ENCODE measurements at regions not wholly inside any gene's neighbourhood (a gene's known extent, or its start where the extent isn't known, plus 50 kb on each side); places are given as distances from the start of the nearest gene placed in this dataset.
"Not testable (repeated sequence)": the region's sequence is repeated elsewhere in the genome, so short reads cannot be mapped to it uniquely, and the experiment has no call there.

DNA sequence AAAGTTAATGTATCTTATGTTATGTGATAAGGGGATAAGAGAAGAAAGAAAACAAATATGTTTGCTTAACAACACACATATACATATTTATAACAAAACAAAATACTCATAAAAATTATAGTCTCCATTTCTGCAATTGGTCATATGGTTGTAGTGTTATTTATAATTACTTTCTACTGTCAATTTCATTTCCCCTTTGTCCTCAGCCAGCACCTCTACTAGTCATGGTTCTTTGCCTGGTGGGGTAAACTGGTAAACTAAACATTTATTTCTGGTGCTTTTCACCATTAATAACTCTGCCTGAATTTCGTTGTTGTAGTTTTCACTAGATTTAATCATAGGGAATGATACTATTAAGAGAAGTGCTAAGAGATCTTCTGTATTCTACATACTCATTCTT lies 88.0 kb upstream of the ALCAM start:
- Histone ChIP-seq H3K27ac (ENCODE audit: low read length) (no peak overlapping the region), H3K9me3 (ENCODE audit: control insufficient read depth, low read depth, low read length) (no peaks in the 10 kb centered on the region), H3K4me3 (ENCODE audit: low read length) (no peak overlapping the region), H3K4me1 (ENCODE audit: control insufficient read depth, insufficient read depth, low read length) (no peaks in the 10 kb centered on the region), H3K36me3 (ENCODE audit: control insufficient read depth, insufficient read depth, low read length) (no peaks in the 10 kb centered on the region), H3K27me3 (ENCODE audit: control insufficient read depth, insufficient read depth, low read length) (no peaks in the 10 kb centered on the region)
- 86% methylated on average over 1 of the region's 1 CpG for WGBS (ENCODE audit: insufficient coverage, low lambda C conversion rate)
- no peak for DNase-seq

GRCh38 chr3:105281989-105282388 lies 84.7 kb upstream of the ALCAM start:
- no peak overlapping the region for H3K4me3 ChIP-seq (ENCODE audit: low read length)
- H3K27ac ChIP-seq (ENCODE audit: low read length): no peak overlapping the region
- DNase-seq: no peak
- H3K9me3 ChIP-seq (ENCODE audit: control insufficient read depth, low read depth, low read length): no peaks in the 10 kb centered on the region
- no peaks in the 10 kb centered on the region for H3K4me1 ChIP-seq (ENCODE audit: control insufficient read depth, insufficient read depth, low read length)
- no peaks in the 10 kb centered on the region for H3K36me3 ChIP-seq (ENCODE audit: control insufficient read depth, insufficient read depth, low read length)
- H3K27me3 ChIP-seq (ENCODE audit: control insufficient read depth, insufficient read depth, low read length): no peaks in the 10 kb centered on the region
- WGBS (ENCODE audit: insufficient coverage, low lambda C conversion rate): 88% methylated on average over 1 of the region's 1 CpG

- Histone ChIP-seq H3K4me3 (ENCODE audit: low read length) (no peak overlapping the region), H3K9me3 (ENCODE audit: control insufficient read depth, low read depth, low read length) (no peaks in the 10 kb centered on the region), H3K36me3 (ENCODE audit: control insufficient read depth, insufficient read depth, low read length) (no peaks in the 10 kb centered on the region), H3K27ac (ENCODE audit: low read length) (no peak overlapping the region), H3K27me3 (ENCODE audit: control insufficient read depth, insufficient read depth, low read length) (no peaks in the 10 kb centered on the region), H3K4me1 (ENCODE audit: control insufficient read depth, insufficient read depth, low read length) (no peaks in the 10 kb centered on the region)
- 100% methylated on average over 1 of the region's 2 CpGs for WGBS (ENCODE audit: insufficient coverage, low lambda C conversion rate)
- no peak for DNase-seq
These were observed 81.8 kb upstream of the ALCAM start for GRCh38 chr3:105284876-105285275.

DNA sequence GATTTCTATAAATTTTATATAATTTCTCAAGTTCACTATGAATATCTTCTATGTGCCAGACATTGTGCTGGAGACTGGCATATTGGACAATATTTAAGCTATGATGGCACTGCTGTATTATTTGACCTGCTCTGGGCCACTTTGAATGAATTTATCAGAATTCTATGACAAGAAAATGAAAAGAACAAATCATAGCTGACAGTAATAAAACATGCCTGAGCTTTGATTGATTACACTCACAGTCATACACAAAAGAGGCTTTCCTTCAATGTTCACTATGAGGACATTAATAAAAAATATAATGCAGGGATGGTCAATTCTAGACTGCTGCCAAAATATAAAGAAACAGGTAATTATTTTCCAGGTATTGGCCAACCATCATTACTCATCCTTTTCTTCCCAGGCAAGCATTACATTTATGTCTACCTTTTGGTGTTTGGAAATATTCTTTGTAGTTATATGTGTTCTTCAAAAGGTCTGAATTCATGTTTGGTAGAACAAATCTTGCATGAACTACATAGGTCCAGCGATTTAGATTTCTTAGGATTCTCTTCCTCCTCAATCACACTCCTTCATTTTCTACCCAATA lies 81.0 kb upstream of the ALCAM start:
- Histone ChIP-seq H3K36me3 (ENCODE audit: control insufficient read depth, insufficient read depth, low read length) (no peaks in the 10 kb centered on the region), H3K27ac (ENCODE audit: low read length) (no peak overlapping the region), H3K9me3 (ENCODE audit: control insufficient read depth, low read depth, low read length) (no peaks in the 10 kb centered on the region), H3K4me1 (ENCODE audit: control insufficient read depth, insufficient read depth, low read length) (no peaks in the 10 kb centered on the region), H3K4me3 (ENCODE audit: low read length) (no peak overlapping the region), H3K27me3 (ENCODE audit: control insufficient read depth, insufficient read depth, low read length) (no peaks in the 10 kb centered on the region)
- DNase-seq: no peak
- WGBS (ENCODE audit: insufficient coverage, low lambda C conversion rate): no CpG with 5 or more reads among the region's 1 CpG

DNA sequence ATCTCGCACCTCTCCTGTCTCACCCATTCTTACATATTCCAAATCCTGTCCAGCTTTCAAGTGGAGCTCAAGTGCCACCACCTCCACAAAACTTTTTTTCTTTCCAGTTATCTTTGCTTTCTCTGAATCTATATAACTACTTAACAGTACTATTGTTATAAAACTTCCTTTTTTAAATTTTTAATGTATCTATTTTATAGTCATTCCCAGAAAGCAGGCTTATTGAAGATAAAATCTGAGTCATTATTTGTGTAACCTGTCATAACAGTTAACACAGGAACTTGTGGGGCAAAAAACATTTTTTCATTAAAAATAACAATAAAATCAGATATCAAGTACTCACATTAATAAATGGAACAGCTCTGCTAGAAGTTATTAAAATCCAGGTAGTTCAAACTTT lies 73.3 kb upstream of the ALCAM start:
- no peaks in the 10 kb centered on the region for H3K27me3 ChIP-seq (ENCODE audit: control insufficient read depth, insufficient read depth, low read length)
- H3K4me1 ChIP-seq (ENCODE audit: control insufficient read depth, insufficient read depth, low read length): no peaks in the 10 kb centered on the region
- H3K36me3 ChIP-seq (ENCODE audit: control insufficient read depth, insufficient read depth, low read length): no peaks in the 10 kb centered on the region
- H3K4me3 ChIP-seq (ENCODE audit: low read length): no peak overlapping the region
- peaks cover 3% of the 10 kb centered on the region for H3K9me3 ChIP-seq (ENCODE audit: control insufficient read depth, low read depth, low read length)
- 100% methylated on average over 1 of the region's 1 CpG for WGBS (ENCODE audit: insufficient coverage, low lambda C conversion rate)
- no peak overlapping the region for H3K27ac ChIP-seq (ENCODE audit: low read length)
- no peak for DNase-seq

GRCh38 chr3:105296182-105296822 lies 70.4 kb upstream of the ALCAM start:
- not testable (repeated sequence) for H3K9me3 ChIP-seq (ENCODE audit: control insufficient read depth, low read depth, low read length); H3K27ac ChIP-seq (ENCODE audit: low read length); H3K4me3 ChIP-seq (ENCODE audit: low read length); H3K27me3 ChIP-seq (ENCODE audit: control insufficient read depth, insufficient read depth, low read length); H3K36me3 ChIP-seq (ENCODE audit: control insufficient read depth, insufficient read depth, low read length); H3K4me1 ChIP-seq (ENCODE audit: control insufficient read depth, insufficient read depth, low read length); DNase-seq
- no CpG with 5 or more reads among the region's 28 CpGs for WGBS (ENCODE audit: insufficient coverage, low lambda C conversion rate)

- Histone ChIP-seq H3K9me3 (ENCODE audit: control insufficient read depth, low read depth, low read length) (peaks cover 9% of the 10 kb centered on the region), H3K4me3 (ENCODE audit: low read length) (no peak overlapping the region), H3K27ac (ENCODE audit: low read length) (no peak overlapping the region), H3K27me3 (ENCODE audit: control insufficient read depth, insufficient read depth, low read length) (no peaks in the 10 kb centered on the region), H3K36me3 (ENCODE audit: control insufficient read depth, insufficient read depth, low read length) (no peaks in the 10 kb centered on the region), H3K4me1 (ENCODE audit: control insufficient read depth, insufficient read depth, low read length) (no peaks in the 10 kb centered on the region)
- no CpG with 5 or more reads among the region's 1 CpG for WGBS (ENCODE audit: insufficient coverage, low lambda C conversion rate)
- DNase-seq: no peak
These were observed 62.2 kb upstream of the ALCAM start for GRCh38 chr3:105304487-105304886.

DNA sequence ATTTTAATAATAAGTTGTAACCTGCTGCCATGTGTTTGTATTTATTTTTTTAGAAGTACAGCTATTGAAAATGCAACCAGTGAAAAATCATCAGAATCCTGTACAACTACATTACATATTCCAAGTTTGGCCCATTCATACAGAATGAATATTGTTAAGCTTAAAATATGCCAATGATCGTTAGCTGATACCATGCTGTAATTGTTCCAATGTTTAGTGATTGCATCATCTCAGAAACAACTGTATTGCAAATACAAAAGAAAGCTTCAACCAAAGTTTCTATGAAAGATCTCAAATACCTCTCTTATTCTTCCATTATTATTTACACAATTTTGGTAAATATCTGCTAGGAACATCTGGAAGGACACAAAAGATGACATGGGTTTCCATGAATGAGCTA lies 51.6 kb upstream of the ALCAM start:
- H3K27me3 ChIP-seq (ENCODE audit: control insufficient read depth, insufficient read depth, low read length): no peaks in the 10 kb centered on the region
- H3K36me3 ChIP-seq (ENCODE audit: control insufficient read depth, insufficient read depth, low read length): no peaks in the 10 kb centered on the region
- H3K27ac ChIP-seq (ENCODE audit: low read length): no peak overlapping the region
- no CpG with 5 or more reads among the region's 1 CpG for WGBS (ENCODE audit: insufficient coverage, low lambda C conversion rate)
- H3K4me3 ChIP-seq (ENCODE audit: low read length): no peak overlapping the region
- no peaks in the 10 kb centered on the region for H3K4me1 ChIP-seq (ENCODE audit: control insufficient read depth, insufficient read depth, low read length)
- DNase-seq: no peak
- no peaks in the 10 kb centered on the region for H3K9me3 ChIP-seq (ENCODE audit: control insufficient read depth, low read depth, low read length)

GRCh38 chr3:105315815-105316214 lies 50.9 kb upstream of the ALCAM start:
- Histone ChIP-seq H3K27ac (ENCODE audit: low read length) (no peak overlapping the region), H3K4me1 (ENCODE audit: control insufficient read depth, insufficient read depth, low read length) (no peaks in the 10 kb centered on the region), H3K4me3 (ENCODE audit: low read length) (no peak overlapping the region), H3K36me3 (ENCODE audit: control insufficient read depth, insufficient read depth, low read length) (no peaks in the 10 kb centered on the region), H3K27me3 (ENCODE audit: control insufficient read depth, insufficient read depth, low read length) (no peaks in the 10 kb centered on the region), H3K9me3 (ENCODE audit: control insufficient read depth, low read depth, low read length) (no peaks in the 10 kb centered on the region)
- DNase-seq: no peak
- no CpG with 5 or more reads among the region's 3 CpGs for WGBS (ENCODE audit: insufficient coverage, low lambda C conversion rate)

DNA sequence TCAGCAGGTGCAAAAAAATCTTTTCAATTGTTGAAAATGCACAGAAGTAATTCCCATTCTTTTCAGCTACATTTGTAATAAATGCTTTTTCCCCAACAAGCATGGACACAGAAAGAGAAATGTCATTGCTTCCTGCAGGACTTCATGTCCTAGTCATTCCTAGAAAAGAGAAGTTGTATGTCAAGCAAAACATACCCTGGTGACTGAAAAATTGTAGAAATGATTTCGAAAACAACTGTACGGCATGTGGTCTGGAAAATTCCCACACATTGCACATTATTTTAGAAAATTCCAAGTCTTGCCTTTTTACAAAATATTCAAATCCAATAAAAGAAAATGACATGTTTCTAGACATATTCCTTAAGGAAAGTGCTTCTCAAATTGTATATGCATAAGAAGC lies 50.4 kb upstream of the ALCAM start:
- Histone ChIP-seq H3K27me3 (ENCODE audit: control insufficient read depth, insufficient read depth, low read length) (no peaks in the 10 kb centered on the region), H3K4me1 (ENCODE audit: control insufficient read depth, insufficient read depth, low read length) (no peaks in the 10 kb centered on the region), H3K9me3 (ENCODE audit: control insufficient read depth, low read depth, low read length) (no peaks in the 10 kb centered on the region), H3K36me3 (ENCODE audit: control insufficient read depth, insufficient read depth, low read length) (no peaks in the 10 kb centered on the region), H3K4me3 (ENCODE audit: low read length) (no peak overlapping the region), H3K27ac (ENCODE audit: low read length) (no peak overlapping the region)
- no peak for DNase-seq
- 70% methylated on average over 2 of the region's 2 CpGs for WGBS (ENCODE audit: insufficient coverage, low lambda C conversion rate)
